ENCODE measurements at regions not wholly inside any gene's neighbourhood (a gene's known extent, or its start where the extent isn't known, plus 50 kb on each side); places are given as distances from the start of the nearest gene placed in this dataset.

DNA sequence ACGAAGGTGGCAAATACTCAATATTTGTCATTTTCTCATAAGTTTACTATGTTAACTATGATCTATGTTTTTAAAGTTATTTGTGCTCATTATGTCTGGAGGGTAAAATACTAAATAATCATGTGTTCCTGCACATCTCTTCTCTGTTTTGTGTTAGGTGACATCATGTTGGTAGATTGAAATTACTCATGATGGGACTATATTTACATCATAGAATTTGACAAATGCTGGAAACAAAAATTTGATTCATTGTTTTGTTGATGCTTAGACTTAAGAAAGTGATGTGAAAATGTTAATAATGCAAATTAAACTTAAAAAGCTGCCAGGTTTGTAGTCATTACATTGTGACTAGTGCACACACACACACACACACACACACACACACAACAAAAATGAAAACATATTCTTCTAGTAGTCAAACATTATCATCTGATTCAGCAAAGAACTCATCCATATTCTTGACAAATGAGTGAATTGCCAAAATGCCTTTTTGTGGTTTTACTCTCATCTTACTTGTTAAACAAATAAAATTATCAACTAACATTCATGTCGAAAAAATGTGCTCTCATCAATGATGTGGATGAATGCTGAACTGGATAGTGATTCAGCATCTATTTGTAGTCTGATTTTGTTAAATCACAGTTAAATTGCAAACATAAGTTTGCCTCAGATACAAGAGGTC lies 870.7 kb downstream of the BRINP3 start:
- H3F3A ChIP-seq (ENCODE audit: insufficient read depth, low read length): no peaks in the 10 kb centered on the region
- H3K4me2 ChIP-seq (ENCODE audit: low read depth, low read length): no peak overlapping the region

DNA sequence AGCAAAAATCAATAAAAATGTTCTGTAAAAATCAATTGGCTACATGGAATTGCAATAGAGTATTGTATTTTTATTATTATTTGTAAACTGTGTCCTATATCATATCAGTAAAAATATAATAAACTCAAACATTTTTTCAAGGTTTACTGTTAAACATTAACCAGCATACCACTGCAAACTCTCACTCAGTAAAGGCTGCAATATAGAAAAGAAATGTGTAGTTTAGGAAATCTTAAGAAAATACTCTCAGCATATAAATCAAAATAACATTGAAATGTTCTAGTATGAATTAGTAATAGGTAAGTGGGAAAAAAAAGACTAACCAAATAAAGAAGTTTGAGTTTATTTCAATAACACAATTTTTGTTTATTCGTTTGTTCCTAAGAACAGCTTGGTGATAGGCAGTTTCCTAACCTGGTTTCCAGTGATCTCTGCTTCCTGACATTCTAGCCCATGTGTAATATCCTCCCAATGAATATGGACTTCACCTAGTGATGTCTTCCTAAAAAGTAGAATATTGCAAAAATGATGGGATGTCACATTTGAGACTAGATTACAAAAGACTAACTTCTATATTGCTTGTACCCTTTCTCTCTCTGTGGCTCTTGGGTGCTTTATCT lies 870.1 kb downstream of the BRINP3 start:
- Histone ChIP-seq H3K9ac (ENCODE audit: low read length) (no peak overlapping the region), H3K36me3 (replicated peaks; ENCODE audit: insufficient read depth, low read length) (no peaks in the 10 kb centered on the region), H3K9me3 (replicated peaks; ENCODE audit: insufficient read depth, low read length) (no peaks in the 10 kb centered on the region), H3K79me2 (ENCODE audit: low read length) (no peaks in the 10 kb centered on the region), H3K4me2 (ENCODE audit: low read depth, low read length) (no peak overlapping the region), H3K27me3 (replicated peaks; ENCODE audit: insufficient read depth, low read length) (no peaks in the 10 kb centered on the region), H3K4me1 (ENCODE audit: low read length) (no peaks in the 10 kb centered on the region), H4K20me1 (ENCODE audit: insufficient read depth, low read length) (no peaks in the 10 kb centered on the region), H3K9me2 (replicated peaks; ENCODE audit: insufficient read depth, low read length) (no peaks in the 10 kb centered on the region), H2AFZ (ENCODE audit: low read length) (no peak overlapping the region), H3K27ac (ENCODE audit: low read length) (no peak overlapping the region), H3K4me3 (ENCODE audit: low read length) (no peak overlapping the region), H3F3A (ENCODE audit: insufficient read depth, low read length) (no peaks in the 10 kb centered on the region)
- TF ChIP-seq, protein P1, sequence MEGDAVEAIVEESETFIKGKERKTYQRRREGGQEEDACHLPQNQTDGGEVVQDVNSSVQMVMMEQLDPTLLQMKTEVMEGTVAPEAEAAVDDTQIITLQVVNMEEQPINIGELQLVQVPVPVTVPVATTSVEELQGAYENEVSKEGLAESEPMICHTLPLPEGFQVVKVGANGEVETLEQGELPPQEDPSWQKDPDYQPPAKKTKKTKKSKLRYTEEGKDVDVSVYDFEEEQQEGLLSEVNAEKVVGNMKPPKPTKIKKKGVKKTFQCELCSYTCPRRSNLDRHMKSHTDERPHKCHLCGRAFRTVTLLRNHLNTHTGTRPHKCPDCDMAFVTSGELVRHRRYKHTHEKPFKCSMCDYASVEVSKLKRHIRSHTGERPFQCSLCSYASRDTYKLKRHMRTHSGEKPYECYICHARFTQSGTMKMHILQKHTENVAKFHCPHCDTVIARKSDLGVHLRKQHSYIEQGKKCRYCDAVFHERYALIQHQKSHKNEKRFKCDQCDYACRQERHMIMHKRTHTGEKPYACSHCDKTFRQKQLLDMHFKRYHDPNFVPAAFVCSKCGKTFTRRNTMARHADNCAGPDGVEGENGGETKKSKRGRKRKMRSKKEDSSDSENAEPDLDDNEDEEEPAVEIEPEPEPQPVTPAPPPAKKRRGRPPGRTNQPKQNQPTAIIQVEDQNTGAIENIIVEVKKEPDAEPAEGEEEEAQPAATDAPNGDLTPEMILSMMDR (IDR thresholded peaks at IDR 0.05; ENCODE audit: low read length): no peak
- no peak for TF ChIP-seq EZH2 (optimal IDR thresholded peaks at IDR 0.05; ENCODE audit: low read depth, low read length)
- no peak for TF ChIP-seq EZH2phosphoT487 (IDR thresholded peaks at IDR 0.05; ENCODE audit: low read length)
- DNase-seq: no peak

More for the DNA sequence above, 870.7 kb downstream of the BRINP3 start:
- Histone ChIP-seq H3K9me2 (replicated peaks; ENCODE audit: insufficient read depth, low read length) (no peaks in the 10 kb centered on the region), H3K9ac (ENCODE audit: low read length) (no peak overlapping the region), H3K36me3 (replicated peaks; ENCODE audit: insufficient read depth, low read length) (no peaks in the 10 kb centered on the region), H3K79me2 (ENCODE audit: low read length) (no peaks in the 10 kb centered on the region), H2AFZ (ENCODE audit: low read length) (no peak overlapping the region), H3K27me3 (replicated peaks; ENCODE audit: insufficient read depth, low read length) (no peaks in the 10 kb centered on the region), H4K20me1 (ENCODE audit: insufficient read depth, low read length) (no peaks in the 10 kb centered on the region), H3K4me3 (ENCODE audit: low read length) (no peak overlapping the region), H3K9me3 (replicated peaks; ENCODE audit: insufficient read depth, low read length) (no peaks in the 10 kb centered on the region), H3K4me1 (ENCODE audit: low read length) (no peaks in the 10 kb centered on the region), H3K27ac (ENCODE audit: low read length) (no peak overlapping the region)
- no peak for TF ChIP-seq EZH2 (optimal IDR thresholded peaks at IDR 0.05; ENCODE audit: low read depth, low read length)
- TF ChIP-seq, protein P1 (IDR thresholded peaks at IDR 0.05; ENCODE audit: low read length): no peak
- TF ChIP-seq EZH2phosphoT487 (IDR thresholded peaks at IDR 0.05; ENCODE audit: low read length): no peak
- no peak for DNase-seq

DNA sequence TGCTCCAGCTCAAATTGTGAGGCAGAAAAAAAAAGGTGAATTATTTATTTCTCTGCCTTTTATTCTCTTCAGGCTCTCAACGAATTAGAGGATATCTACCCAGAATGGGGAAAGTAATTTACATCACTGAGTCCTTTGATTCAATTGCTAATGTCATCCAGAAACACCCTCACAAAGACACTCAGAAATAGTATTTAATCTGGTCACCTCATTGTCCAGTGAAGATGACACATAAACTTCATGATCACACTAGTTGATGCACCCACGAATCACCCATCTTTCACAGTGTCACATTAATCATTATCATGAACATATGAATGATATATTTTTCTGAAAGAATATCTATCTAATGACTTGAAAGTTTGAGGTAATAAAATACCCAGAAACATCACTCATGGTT lies 868.5 kb downstream of the BRINP3 start:
- Histone ChIP-seq H3K9me2 (replicated peaks; ENCODE audit: insufficient read depth, low read length) (no peaks in the 10 kb centered on the region), H3K36me3 (replicated peaks; ENCODE audit: insufficient read depth, low read length) (no peaks in the 10 kb centered on the region), H3K4me3 (ENCODE audit: low read length) (no peak overlapping the region), H3K27me3 (replicated peaks; ENCODE audit: insufficient read depth, low read length) (no peaks in the 10 kb centered on the region), H3F3A (ENCODE audit: insufficient read depth, low read length) (no peaks in the 10 kb centered on the region), H2AFZ (ENCODE audit: low read length) (no peak overlapping the region), H4K20me1 (ENCODE audit: insufficient read depth, low read length) (no peaks in the 10 kb centered on the region), H3K4me2 (ENCODE audit: low read depth, low read length) (no peak overlapping the region), H3K27ac (ENCODE audit: low read length) (no peak overlapping the region), H3K9me3 (replicated peaks; ENCODE audit: insufficient read depth, low read length) (no peaks in the 10 kb centered on the region), H3K79me2 (ENCODE audit: low read length) (no peaks in the 10 kb centered on the region), H3K9ac (ENCODE audit: low read length) (no peak overlapping the region), H3K4me1 (ENCODE audit: low read length) (no peaks in the 10 kb centered on the region)
- TF ChIP-seq, protein P1 (IDR thresholded peaks at IDR 0.05; ENCODE audit: low read length): no peak
- TF ChIP-seq EZH2phosphoT487 (IDR thresholded peaks at IDR 0.05; ENCODE audit: low read length): no peak
- TF ChIP-seq EZH2 (optimal IDR thresholded peaks at IDR 0.05; ENCODE audit: low read depth, low read length): no peak
- DNase-seq: no peak

Data from MM.1S (cell line).